Skeletal muscle tissue (tissue), 3 donors: ENCODE measurements at regions not wholly inside any gene's neighbourhood (a gene's known extent, or its start where the extent isn't known, plus 50 kb on each side); places are given as distances from the start of the nearest gene placed in this dataset.
"Not testable (repeated sequence)": the region's sequence is repeated elsewhere in the genome, so short reads cannot be mapped to it uniquely, and the experiment has no call there.

Experiments used
- H3K27ac ChIP-seq: one replicate; pipeline ENCODE4 v1.7.0; 2013; ENCODE audit warnings: mild to moderate bottlenecking, low read depth, low read length, inconsistent platforms
- H3K27me3 ChIP-seq, 3 donors: one replicate each; pipeline ENCODE4 v1.7.0; 2013; ENCODE audit warnings: low read length in 3 of 3; ENCODE audit not compliant: control insufficient read depth in 3 of 3, insufficient read depth in 3 of 3
- H3K36me3 ChIP-seq, 3 donors: one replicate each; pipeline ENCODE4 v1.7.0; 2013; ENCODE audit warnings: low read length in 3 of 3; ENCODE audit not compliant: control insufficient read depth in 3 of 3, insufficient read depth in 3 of 3
- H3K4me1 ChIP-seq, 3 donors: one replicate each; pipeline ENCODE4 v1.7.0; 2013; ENCODE audit warnings: low read length in 3 of 3, mild to moderate bottlenecking in 3 of 3; ENCODE audit not compliant: control insufficient read depth in 3 of 3, insufficient read depth in 3 of 3
- H3K4me3 ChIP-seq, 3 donors: one replicate each; pipeline ENCODE4 v1.7.0; 2013; ENCODE audit warnings: low read length in 3 of 3
- H3K9ac ChIP-seq, 3 donors: one replicate each; pipeline ENCODE4 v1.7.0; 2013; ENCODE audit warnings: low read length in 3 of 3, mild to moderate bottlenecking in 3 of 3, moderate library complexity in 2 of 3, low read depth in 1 of 3
- H3K9me3 ChIP-seq, 3 donors: one replicate each; pipeline ENCODE4 v1.7.0; 2013; ENCODE audit warnings: low read length in 3 of 3; ENCODE audit not compliant: control insufficient read depth in 3 of 3
- donor health status: Osteomylitis.

GRCh38 chr21:9572782-9573181 lies 948.6 kb upstream of the TPTE start:
- H3K36me3 ChIP-seq, H3K9me3 ChIP-seq, H3K9ac ChIP-seq, H3K27me3 ChIP-seq, H3K4me1 ChIP-seq, H3K4me3 ChIP-seq, H3K27ac ChIP-seq: not testable (repeated sequence)

- not testable (repeated sequence) for H3K9ac ChIP-seq, H3K36me3 ChIP-seq, H3K27me3 ChIP-seq, H3K4me3 ChIP-seq, H3K27ac ChIP-seq, H3K4me1 ChIP-seq, H3K9me3 ChIP-seq
These were observed 947.9 kb upstream of the TPTE start for GRCh38 chr21:9573528-9573927.

GRCh38 chr21:9579275-9579674 lies 942.1 kb upstream of the TPTE start:
- H3K36me3 ChIP-seq, H3K4me1 ChIP-seq, H3K9ac ChIP-seq, H3K9me3 ChIP-seq, H3K4me3 ChIP-seq, H3K27me3 ChIP-seq, H3K27ac ChIP-seq: not testable (repeated sequence)

GRCh38 chr21:9587941-9588340 lies 933.4 kb upstream of the TPTE start:
- H3K9me3 ChIP-seq, H3K9ac ChIP-seq, H3K4me3 ChIP-seq, H3K27me3 ChIP-seq, H3K4me1 ChIP-seq, H3K36me3 ChIP-seq, H3K27ac ChIP-seq: not testable (repeated sequence)

- not testable (repeated sequence) for H3K27ac ChIP-seq
These were observed 928.8 kb upstream of the TPTE start for GRCh38 chr21:9592591-9592990.

GRCh38 chr21:9593646-9594045 lies 927.7 kb upstream of the TPTE start:
- not testable (repeated sequence) for H3K4me1 ChIP-seq, H3K27me3 ChIP-seq, H3K4me3 ChIP-seq, H3K36me3 ChIP-seq, H3K27ac ChIP-seq, H3K9ac ChIP-seq, H3K9me3 ChIP-seq

More at GRCh38 chr21:9592591-9592990, 928.8 kb upstream of the TPTE start:
- H3K9me3 ChIP-seq, H3K27me3 ChIP-seq, H3K36me3 ChIP-seq, H3K4me3 ChIP-seq, H3K4me1 ChIP-seq, H3K9ac ChIP-seq: not testable (repeated sequence)

- H3K4me1 ChIP-seq, H3K27me3 ChIP-seq, H3K4me3 ChIP-seq, H3K27ac ChIP-seq, H3K9ac ChIP-seq, H3K36me3 ChIP-seq, H3K9me3 ChIP-seq: not testable (repeated sequence)
These were observed 907.4 kb upstream of the TPTE start for GRCh38 chr21:9614011-9614410.

- not testable (repeated sequence) for H3K9me3 ChIP-seq, H3K4me1 ChIP-seq, H3K27me3 ChIP-seq, H3K9ac ChIP-seq, H3K4me3 ChIP-seq, H3K36me3 ChIP-seq, H3K27ac ChIP-seq
These were observed 900.1 kb upstream of the TPTE start for GRCh38 chr21:9621121-9621793.

GRCh38 chr21:9628051-9628450 lies 893.3 kb upstream of the TPTE start:
- not testable (repeated sequence) for H3K9me3 ChIP-seq, H3K27me3 ChIP-seq, H3K4me1 ChIP-seq, H3K4me3 ChIP-seq, H3K27ac ChIP-seq, H3K9ac ChIP-seq, H3K36me3 ChIP-seq

GRCh38 chr21:9647409-9647808 lies 874.0 kb upstream of the TPTE start:
- H3K27ac ChIP-seq, H3K4me1 ChIP-seq, H3K9me3 ChIP-seq, H3K27me3 ChIP-seq, H3K4me3 ChIP-seq, H3K36me3 ChIP-seq, H3K9ac ChIP-seq: not testable (repeated sequence)

GRCh38 chr21:9648331-9648730 lies 873.1 kb upstream of the TPTE start:
- not testable (repeated sequence) for H3K27ac ChIP-seq, H3K27me3 ChIP-seq, H3K9me3 ChIP-seq, H3K4me3 ChIP-seq, H3K36me3 ChIP-seq, H3K9ac ChIP-seq, H3K4me1 ChIP-seq
